Ovary (tissue), 7 donors: ENCODE measurements at regions not wholly inside any gene's neighbourhood (a gene's known extent, or its start where the extent isn't known, plus 50 kb on each side); places are given as distances from the start of the nearest gene placed in this dataset.

Experiments
- DNase-seq, 5 donors: peaks; one replicate each; pipeline ENCODE4 v3.0.0-alpha.2; 2019 to 2020
- H3K27ac ChIP-seq, 2 donors: fragments of 200-600 bp; one replicate each; pipeline versions ENCODE4 v1.5.1 to v1.8.0; 2019 to 2022
- H3K27me3 ChIP-seq: fragments of 200-600 bp; one replicate; pipeline ENCODE4 v1.8.0; 2022
- H3K36me3 ChIP-seq: fragments of 200-600 bp; sonication (generic); one replicate; pipeline ENCODE4 v1.5.1; 2019
- H3K4me1 ChIP-seq: one replicate; pipeline ENCODE4 v1.8.1; 2013; ENCODE audit warnings: mild to moderate bottlenecking, moderate library complexity; ENCODE audit not compliant: insufficient read depth
- H3K4me3 ChIP-seq: fragments of 200-600 bp; sonication (generic); one replicate; pipeline ENCODE4 v1.5.1; 2017
- H3K9me3 ChIP-seq, 2 donors: fragments of 200-600 bp in 1 of 2; sonication (generic) in 1 of 2; one replicate each; pipeline versions ENCODE4 v1.5.1 to v1.8.1; 2013 to 2019; ENCODE audit warnings: mild to moderate bottlenecking in 1 of 2, moderate library complexity in 1 of 2
- CTCF ChIP-seq, 3 donors: fragments of 450-650 bp in 2 of 3; fragments of 200-600 bp in 1 of 3; IDR thresholded peaks; one replicate each; pipeline versions ENCODE4 v1.5.1 to v1.8.0; 2016 to 2022; ENCODE audit warnings: antibody characterized with exemption in 3 of 3, mild to moderate bottlenecking in 1 of 3
- EP300 ChIP-seq: sonication (generic); formaldehyde crosslinking; IDR thresholded peaks from one replicate; pipeline ENCODE4 v1.6.1; 2017; ENCODE audit warnings: antibody characterized with exemption
- POLR2A ChIP-seq: fragments of 450-650 bp; IDR thresholded peaks from one replicate; pipeline ENCODE4 v1.6.1; 2017; ENCODE audit warnings: antibody characterized with exemption, mild to moderate bottlenecking, moderate library complexity
- WGBS, 3 donors: extraction: QIAGEN DNeasy Blood & Tissue Kit in 1 of 3; methylation state at CpG; one replicate each; pipeline versions ENCODE4 v1.1.5 to v1.1.7; 2013 to 2017; 5-methylcytosine and 5-hydroxymethylcytosine counted together
- intact Hi-C, 4 donors: fragments of 100-400 bp; cut with DNase I; formaldehyde crosslinking; loops; one replicate each; pipeline versions ENCODE4 v1.11.0 to v1.15.1; 2022 to 2023
- donor health status: DM: no; HTN: no; CAD: no; lungs with moderate emphysema.
- donor health status: DM: no; HTN: no; CAD: no.
- donor health status: Bipolar disorder and iron deficiency.
- donor health status: DM: no; HTN: no; CAD: no.
- donor health status: DM: yes; HTN: yes; CAD: no.

- no peaks in the 10 kb centered on the region for H3K27me3 ChIP-seq
- H3K9me3 ChIP-seq, result no peaks in the 10 kb centered on the region
- no peak overlapping the region for H3K4me3 ChIP-seq
- intact Hi-C loops, result no loop called here
- 88 to 99% (median 94%) methylated on average over 1 of the region's 1 CpG for WGBS, 3 donors
- H3K36me3 ChIP-seq, result no peaks in the 10 kb centered on the region
- H3K4me1 ChIP-seq, result peaks cover 6% of the 10 kb centered on the region
- TF ChIP-seq EP300 (no peak), CTCF (IDR thresholded peaks at IDR 0.05) (no peak), POLR2A (no peak)
- DNase-seq, result no peak
- no peak overlapping the region for H3K27ac ChIP-seq
Measured at GRCh38 chr3:22898558-22898957, 304.6 kb upstream of the UBE2E2 start.

GRCh38 chr3:22899441-22899840 is 303.7 kb upstream of the UBE2E2 start:
- intact Hi-C loops, result no loop called here

GRCh38 chr3:22900296-22900695 is 302.8 kb upstream of the UBE2E2 start:
- H3K27ac ChIP-seq, result no peak overlapping the region
- TF ChIP-seq EP300 (no peak), CTCF (IDR thresholded peaks at IDR 0.05) (no peak), POLR2A (no peak)
- intact Hi-C loops, result no loop called here
- no peaks in the 10 kb centered on the region for H3K36me3 ChIP-seq
- H3K9me3 ChIP-seq, result no peaks in the 10 kb centered on the region
- WGBS, 3 donors, result 93 to 97% (median 96%) methylated on average over 2 of the region's 2 CpGs
- no peak overlapping the region for H3K4me3 ChIP-seq
- H3K27me3 ChIP-seq, result no peaks in the 10 kb centered on the region
- no peaks in the 10 kb centered on the region for H3K4me1 ChIP-seq
- DNase-seq, result no peak

More at GRCh38 chr3:22899441-22899840, 303.7 kb upstream of the UBE2E2 start:
- Histone ChIP-seq H3K36me3 (no peaks in the 10 kb centered on the region), H3K4me3 (no peak overlapping the region), H3K27me3 (no peaks in the 10 kb centered on the region), H3K9me3 (no peaks in the 10 kb centered on the region), H3K27ac (no peak overlapping the region), H3K4me1 (no peaks in the 10 kb centered on the region)
- 91 to 93% (median 93%) methylated on average over 4 of the region's 4 CpGs for WGBS, 3 donors
- no peak for DNase-seq
- TF ChIP-seq POLR2A (no peak), CTCF (IDR thresholded peaks at IDR 0.05) (no peak), EP300 (no peak)

- Histone ChIP-seq H3K9me3 (no peaks in the 10 kb centered on the region), H3K4me3 (no peak overlapping the region), H3K4me1 (no peaks in the 10 kb centered on the region), H3K36me3 (no peaks in the 10 kb centered on the region), H3K27me3 (no peaks in the 10 kb centered on the region), H3K27ac (no peak overlapping the region)
- TF ChIP-seq POLR2A, result no peak
- TF ChIP-seq CTCF (IDR thresholded peaks at IDR 0.05), result no peak
- TF ChIP-seq EP300, result no peak
- intact Hi-C loops, result no loop called here
- no peak for DNase-seq
Measured at GRCh38 chr3:22901684-22902083, 301.4 kb upstream of the UBE2E2 start.
